Astrocyte of the hippocampus (primary cell): ENCODE measurements at regions not wholly inside any gene's neighbourhood (a gene's known extent, or its start where the extent isn't known, plus 50 kb on each side); places are given as distances from the start of the nearest gene placed in this dataset.
A peak's percentile ranks its signal among the peaks of the same experiment; 100 is the strongest.
"Not testable (repeated sequence)": the region's sequence is repeated elsewhere in the genome, so short reads cannot be mapped to it uniquely, and the experiment has no call there.

ENCODE experiments used
- DNase-seq: peaks from one replicate; pipeline ENCODE4 v3.0.0; 2011; ENCODE audit warnings: low read depth, low spot score

DNA sequence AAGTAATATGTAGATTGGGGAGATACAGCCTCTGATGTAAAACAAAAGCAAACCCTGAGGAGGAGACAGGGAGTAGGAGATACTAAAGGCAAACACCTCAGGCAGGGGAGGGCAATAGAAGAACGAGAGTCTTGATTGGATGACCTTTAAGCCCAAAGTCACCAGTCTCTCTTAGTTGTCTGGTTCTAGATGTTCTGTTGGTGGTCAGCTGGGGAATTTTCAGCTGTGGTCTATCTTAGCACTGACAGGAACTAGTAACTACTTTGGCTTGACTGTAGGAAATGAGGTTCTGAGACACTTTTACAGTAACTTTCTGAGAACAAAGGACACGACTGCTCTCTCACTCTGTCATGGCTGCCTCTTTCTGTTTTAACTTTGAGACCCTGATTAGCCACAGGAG is 290.7 kb upstream of the MIR17HG start:
- no peak for DNase-seq

DNA sequence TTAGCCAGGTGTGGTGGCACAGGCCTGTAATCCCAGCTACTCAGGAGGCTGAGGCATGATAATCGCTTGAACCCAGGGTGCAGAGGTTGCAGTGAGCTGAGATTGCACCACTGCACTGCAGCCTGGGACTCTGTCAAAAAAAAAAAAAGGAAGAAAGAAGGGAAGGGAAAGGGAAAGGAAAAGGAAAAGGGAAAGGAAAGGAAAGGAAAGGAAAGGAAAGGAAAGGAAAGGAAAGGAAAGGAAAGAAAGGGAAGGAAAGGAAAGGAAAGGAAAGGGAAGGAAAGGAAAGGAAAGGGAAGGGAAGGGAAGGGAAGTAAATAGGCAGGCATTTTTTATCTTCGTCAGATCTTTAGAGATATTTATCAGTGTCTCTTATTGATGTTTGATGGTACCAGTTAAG is 290.0 kb upstream of the MIR17HG start:
- not testable (repeated sequence) for DNase-seq

DNA sequence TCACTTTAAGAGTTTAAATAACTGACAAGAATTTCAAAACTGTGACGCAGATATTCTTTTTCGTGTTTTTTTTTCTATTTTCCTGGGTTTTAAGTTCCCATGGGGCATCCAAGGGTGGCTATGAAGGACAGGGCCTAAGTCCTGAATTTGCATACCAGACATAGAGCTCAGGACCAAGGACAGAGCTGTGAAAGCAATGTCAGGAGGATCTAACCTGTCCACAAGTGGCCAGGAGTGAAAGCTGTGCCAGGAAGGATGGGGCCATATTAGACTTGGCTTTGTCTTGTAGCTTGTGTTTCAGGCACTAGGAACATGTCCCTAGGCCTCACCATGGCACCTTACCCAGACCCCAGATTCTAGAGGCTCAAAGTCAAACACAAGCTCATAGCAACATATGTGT is 289.4 kb upstream of the MIR17HG start:
- DNase-seq, result peak; percentile 62

DNA sequence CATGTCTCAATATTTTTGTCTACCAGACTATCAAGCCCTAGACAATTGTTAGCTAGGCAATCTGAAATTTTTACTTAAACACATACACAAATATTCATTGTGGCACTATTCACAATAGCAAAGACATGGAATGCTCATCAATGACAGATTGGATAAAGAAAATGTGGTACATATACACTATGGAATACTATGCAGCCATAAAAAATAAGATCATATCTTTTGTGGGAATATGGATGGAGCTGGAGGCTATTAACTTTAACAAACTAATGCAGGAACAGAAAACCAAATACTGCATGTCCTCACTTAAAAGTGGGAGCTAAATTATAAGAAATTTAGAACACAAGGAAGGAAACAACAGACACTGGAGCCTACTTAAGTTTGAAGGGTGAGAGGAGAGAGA is 288.6 kb upstream of the MIR17HG start:
- DNase-seq, result no peak

DNA sequence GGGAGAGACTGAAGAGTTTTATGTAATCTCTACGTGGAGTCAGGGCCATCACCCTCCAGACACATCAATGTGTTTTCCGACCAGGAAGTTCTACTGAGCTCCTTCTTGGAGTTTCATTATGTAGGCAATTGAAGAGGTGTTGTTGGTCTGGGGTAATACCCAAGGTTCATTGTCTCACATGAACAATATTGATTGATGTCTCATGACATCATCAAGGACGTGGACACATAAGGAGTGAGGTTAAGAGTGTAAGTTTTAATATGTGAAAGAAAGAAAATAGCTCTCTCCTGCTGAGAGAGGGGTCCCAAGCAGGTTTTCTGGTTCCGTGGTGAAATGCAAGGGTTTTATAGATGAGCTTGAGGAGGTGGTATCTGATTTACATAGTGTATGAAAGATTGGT is 280.7 kb upstream of the MIR17HG start:
- no peak for DNase-seq

DNA sequence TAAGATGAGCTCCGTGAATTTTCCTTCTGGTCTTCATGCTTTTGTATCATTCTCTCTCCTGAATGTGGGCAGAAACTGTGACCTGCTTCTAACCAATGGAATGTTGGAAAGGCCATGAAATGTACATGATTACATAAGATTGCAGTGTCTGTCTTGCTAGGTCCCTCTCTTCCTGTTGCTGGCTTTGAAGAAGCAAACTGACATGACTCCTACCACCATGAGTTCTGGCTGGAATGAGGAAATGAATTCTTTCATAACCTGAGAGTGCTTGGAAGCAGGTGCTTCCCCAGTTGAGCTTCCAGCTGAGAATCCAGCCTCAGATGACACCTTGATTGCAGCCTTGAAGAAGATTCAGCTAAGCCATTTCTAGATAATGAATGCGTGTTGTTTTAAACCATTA is 275.0 kb upstream of the MIR17HG start:
- no peak for DNase-seq

DNA sequence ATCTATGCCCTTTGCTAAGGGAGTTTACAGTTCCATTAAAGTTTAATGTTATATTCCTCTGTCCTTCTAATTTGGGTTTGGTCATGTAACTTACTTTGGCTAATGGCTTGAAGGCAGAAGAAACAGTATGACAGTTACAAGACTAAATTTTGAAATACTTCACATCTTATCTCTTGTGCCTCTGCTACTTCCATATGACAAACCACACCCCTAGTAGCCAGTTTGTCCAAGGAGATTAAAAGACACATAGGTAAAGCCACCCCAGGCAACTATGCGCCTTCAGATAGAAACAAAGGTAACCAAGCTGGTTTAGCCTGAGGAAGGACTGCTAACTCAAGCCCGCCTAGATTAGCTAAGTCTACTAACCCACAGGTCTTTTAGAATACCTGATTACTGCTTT is 273.4 kb upstream of the MIR17HG start:
- no peak for DNase-seq

DNA sequence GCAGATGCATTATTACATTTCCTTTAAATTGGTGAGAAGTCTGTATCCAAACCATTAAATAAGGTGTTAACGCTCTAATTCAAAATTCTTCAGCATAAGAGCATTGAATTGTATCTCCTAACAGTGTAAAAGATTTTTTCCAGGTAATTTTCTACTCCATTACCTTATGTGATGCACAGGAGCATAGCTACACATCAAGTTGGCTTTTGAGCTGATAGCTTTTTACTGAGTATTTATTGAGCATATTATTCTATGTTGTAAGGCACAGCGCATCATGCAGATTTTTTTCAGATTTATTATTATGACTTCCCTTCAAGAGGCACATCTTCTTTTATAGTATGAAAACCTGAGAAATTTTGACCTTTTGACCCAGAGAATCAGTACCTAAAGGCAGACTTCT is 270.7 kb upstream of the MIR17HG start:
- DNase-seq, result no peak

DNA sequence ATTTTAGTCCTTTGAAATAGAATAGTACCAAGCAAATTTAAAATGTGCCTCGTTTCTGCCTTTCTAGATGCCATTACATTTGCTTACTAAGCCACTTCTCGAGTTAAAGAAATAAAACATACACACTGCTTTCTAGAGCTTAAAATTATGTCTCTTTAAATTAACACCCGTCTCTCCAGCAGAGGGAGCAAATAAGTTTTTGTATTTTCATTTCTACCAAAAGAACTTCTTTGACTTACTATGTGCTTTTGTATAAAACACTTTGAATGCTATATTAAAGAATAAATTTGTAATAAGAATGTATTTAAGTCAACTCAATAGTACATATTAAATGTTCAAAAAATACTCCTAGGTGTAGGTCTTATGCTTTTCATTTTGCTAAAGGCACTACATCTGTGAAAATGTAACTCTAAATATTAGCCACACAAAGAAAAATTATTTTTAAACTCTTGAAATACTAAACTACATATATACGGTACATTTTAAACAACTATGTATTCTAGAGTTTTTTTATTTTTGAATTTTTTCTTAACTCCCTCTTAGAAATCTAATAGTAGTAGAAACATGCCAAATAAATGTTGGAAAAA is 269.3 kb upstream of the MIR17HG start:
- peak; percentile 25 for DNase-seq

DNA sequence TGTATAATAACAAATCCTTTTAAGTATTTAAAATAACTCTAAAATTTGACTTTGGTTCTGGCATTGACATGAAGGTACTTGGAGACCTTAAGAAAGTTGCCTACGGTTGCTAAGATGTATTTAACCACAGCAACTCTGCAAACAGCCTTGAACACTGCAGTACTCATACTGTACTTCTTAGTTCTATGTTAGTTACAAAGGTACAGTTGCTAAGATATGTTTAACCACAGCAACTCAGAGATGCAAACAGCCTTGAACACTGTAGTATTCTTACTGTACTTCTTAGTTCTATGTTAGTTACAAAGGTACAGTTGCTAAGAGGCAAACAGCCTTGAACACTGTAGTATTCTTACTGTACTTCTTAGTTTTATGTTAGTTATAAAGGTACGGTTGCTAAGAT is 268.3 kb upstream of the MIR17HG start:
- no peak for DNase-seq

DNA sequence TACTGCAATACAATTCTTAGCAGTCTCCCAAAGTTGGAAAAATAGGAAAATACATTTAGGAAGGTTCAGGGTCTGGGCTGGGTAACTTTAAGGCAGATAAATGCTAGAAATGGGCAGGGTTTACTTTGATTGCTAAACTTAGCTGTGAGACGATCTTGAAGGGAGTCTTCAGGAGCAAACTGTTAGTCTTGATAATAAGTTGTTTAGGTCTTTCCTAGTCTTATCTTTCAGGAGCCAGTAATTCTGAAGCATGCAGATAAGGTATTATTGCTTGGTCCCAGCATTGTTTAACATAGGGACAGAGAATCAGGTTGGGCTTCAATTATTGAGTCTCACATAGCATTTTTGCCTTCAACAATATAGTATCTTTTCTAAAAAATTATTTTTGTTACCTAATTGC is 262.4 kb upstream of the MIR17HG start:
- DNase-seq, result no peak

DNA sequence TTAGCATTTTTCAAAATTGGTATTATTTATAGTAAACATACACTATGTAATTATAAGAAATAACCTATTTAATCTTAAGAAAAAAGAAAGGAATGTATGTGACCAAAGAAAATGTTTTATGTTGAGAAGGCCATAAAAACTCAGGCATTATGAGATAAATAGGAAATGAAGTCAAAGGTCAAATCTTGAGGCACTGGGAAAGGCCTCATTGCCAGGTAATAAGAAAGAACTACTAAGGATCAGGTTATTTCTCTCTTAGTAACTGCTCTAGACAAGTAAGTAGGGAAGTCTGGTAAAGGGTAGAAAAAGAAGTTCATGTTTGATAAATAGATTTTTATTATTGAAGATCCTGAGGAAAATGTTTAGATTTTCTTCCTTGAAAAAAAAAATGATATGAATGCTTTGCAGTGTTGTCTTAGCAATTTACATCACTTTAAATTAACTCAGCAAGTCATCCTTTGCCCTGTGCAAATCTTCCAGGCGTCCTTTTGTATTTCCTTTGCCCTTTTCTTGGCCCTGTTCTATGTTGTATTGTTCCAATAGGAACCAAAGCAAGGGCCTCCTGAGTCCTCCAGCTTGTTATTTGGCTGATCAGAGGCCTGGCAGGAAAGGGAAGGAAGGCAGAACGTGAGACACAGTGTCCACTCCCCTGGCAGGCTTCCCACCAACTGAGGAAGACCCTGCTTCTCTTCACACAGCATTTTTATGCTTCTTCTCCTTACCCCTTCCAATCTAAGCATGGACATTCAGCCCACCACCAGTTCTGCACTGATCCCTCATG is 260.4 kb upstream of the MIR17HG start:
- DNase-seq, result no peak

DNA sequence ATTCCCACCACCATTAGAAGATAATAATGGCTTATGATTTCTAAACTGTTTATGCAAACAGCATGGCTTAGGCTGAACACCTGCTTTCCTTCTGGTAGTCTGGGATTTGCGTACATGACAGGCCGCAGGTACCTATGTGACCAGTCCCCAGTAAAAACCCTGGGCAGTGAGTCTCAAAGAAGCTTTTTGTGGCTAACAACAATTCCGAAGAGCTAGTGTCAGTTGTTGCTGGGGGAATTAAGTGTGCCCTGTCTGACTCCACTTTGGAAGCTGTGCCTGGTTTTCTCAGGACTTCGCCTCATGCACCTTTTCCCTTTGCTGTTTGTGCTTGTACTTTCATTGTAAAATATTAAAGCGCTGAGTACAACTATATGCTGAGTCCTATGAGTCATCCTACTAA is 250.2 kb upstream of the MIR17HG start:
- DNase-seq, result no peak

DNA sequence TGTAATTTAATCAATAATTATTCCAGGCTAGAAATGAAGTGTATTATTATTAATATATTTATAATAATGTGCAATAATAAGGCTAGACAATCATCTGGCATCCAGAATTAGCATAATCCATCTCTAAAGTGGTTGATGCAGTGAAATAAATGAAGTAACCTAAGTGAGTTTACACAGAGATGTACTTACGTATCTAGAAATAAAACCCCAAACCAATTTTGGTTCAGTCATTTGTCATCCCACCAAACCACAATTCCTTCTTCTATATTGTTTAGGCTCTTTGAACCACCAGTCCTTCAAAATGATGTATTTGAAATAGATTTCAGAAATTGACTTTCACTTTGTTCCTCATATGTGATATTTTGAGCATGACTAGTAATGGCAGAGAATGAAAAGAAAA is 247.6 kb upstream of the MIR17HG start:
- DNase-seq, result no peak

DNA sequence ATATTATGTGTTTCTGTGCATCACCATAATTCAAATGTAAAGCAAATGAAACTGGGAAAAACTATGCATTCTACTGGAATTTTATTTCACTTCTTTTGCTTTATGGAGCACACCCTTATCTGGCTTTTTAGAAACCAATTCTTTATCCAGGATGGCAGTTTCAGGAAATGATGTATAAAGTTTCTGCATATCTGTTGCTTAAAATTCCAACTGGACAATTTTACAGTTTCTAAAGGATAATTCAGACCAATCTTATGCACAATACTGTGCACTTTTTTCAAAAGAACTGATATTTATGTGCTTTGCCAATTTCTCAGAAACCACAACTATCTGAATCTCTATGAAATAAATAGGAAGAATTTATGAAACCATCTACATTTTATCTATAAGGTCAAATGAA is 246.5 kb upstream of the MIR17HG start:
- no peak for DNase-seq

DNA sequence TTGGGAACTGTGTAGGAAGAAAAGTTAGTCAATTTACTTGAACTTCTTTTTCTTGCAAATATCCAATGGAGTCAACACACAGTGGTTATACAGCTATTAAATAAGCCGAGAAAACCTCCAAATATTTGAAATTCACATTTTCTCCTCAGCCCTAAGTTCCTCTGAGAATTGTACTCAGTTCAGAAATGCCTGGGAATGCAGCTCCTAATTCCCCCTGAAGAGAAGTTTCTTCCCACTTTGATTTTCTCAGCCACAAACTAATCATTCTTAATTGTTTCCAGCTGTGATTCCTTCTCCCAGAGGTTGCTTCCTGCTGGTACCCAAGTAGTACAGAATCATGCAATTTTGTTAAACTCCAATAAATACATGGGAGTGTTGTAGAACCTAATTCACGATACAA is 246.1 kb upstream of the MIR17HG start:
- no peak for DNase-seq

DNA sequence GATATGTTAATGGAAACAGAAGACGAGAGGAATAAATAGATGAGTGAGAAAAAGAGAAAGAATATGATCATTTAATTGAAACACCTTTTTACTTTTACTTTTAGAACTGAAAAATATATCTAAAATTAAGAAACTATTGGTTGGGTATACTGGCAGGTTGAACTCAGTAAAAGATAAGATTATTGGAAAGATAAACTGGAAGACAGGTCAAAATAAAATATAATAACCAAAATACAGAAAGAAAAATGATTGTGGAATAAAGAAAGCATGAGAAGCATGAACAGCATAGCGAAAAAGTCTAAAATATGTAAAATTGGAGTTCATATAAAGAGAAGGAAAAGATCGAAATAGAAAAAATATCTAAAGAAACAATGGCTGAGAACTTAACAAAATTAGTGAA is 242.2 kb upstream of the MIR17HG start:
- DNase-seq, result no peak

DNA sequence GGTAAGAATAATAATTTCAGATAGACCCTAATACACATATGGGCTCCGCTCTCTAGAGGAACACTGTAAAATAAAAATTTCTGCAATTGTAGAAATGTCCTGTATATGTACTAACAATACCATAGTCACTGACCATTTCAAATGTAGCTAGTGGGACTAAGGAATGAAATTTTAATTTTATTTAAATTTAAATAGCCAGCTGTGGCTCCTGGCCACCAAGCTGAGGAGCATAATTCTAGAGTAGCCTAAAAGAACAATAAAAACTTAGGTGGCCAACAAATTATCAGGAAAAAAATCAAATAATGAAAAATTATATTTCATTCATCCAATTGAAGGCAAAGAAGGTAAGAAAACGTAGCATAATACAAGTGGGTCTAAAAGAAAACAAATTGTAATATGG is 240.9 kb upstream of the MIR17HG start:
- DNase-seq, result no peak

DNA sequence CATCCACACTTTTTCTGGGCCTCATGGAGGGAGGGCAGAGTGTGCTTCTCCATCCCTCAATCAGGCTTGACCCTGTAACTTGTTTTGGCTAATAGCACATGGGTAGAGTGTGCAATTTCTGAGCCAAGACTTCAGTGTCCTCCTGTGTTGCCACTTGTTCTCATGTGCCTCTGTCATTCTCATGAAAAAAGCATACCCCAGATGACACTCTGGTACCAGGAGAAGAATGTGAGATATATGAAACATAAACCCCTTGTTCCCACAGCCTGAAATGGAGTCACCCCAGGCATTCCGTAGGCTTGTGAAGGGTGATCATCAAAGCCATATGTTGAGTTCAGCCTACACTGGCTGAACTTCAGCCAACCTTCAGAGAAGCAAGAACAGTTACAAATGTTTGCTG is 239.2 kb upstream of the MIR17HG start:
- DNase-seq, result no peak

DNA sequence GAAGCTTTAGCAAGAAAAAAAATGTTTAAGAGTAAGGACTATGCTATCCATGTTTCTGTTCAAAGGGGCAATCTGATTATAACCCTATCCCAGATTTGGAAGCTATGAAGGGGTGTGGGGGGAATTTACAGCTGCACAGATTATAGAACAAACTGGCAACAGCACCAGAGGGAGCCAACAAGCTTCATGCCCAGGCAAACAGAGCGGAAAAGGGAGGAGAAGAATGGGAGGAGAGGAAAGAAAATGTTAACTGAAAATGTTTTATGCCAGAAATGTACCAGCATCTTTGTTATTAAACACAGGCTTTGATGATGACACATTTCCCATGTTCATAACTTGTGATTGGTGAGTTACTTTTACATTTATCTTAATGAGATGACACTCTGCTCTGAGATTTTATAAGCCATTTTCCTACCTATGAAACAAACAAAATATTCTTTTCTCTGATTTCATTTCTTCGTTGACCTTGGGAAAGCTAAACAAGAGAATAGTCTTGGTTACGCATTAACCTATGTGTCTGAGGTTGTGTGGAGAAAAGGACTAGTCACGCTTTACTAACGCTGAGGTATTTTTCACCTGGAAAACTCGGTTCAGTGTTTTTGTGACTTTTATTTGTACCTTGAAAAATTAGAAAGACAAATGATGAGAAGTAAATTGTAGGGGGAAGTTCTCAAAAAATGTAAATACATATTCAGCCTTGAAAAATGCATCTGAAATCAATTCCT is 235.8 kb upstream of the MIR17HG start:
- DNase-seq, result no peak

DNA sequence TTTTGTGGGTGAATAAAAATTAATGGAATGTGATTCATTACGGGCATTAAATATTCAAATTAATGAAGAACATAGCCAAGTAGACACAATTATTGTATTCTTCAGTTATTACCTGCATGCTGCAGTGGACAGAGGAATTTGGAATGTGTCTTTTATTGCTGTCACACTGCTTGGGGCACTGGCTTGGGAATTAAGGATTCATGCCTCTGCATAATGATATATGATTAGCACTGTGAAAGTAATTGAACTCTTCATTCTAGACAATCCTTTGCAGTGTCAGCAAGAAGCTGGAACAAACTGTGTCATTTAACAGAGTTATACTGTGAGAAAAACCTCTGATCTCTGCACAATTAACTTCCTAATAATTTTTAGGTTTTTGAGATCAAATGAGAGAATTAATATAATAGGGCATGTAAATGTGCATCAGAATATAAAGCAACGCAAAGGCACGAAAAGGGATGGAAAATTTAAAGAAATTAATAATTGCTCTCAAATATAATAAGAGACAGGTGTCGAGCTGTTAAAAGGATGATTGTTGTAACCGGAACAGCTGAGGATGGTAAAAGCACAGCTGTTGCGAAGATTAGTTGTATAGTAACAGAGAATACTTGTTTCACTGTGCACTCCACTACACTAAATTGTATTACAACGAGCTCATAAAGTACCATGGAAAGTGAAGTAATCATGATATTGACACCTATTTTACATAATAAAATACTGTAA is 235.1 kb upstream of the MIR17HG start:
- DNase-seq, result no peak

DNA sequence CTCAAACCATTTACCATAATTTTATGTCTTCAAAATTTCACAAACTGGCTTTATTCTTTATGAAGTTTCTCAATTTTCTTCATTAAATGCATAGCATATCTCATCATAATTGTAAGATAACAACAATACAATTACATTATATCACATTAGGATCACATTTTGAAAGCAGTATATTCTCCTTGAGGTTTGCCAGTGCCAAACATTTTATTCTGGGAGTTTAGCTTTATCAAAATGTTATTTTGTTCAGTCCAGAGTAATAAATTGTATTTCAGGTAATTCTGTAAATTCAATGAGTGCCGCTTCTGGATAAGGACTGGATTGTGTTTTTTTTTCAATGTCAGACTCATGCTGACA is 234.6 kb upstream of the MIR17HG start:
- DNase-seq, result no peak

DNA sequence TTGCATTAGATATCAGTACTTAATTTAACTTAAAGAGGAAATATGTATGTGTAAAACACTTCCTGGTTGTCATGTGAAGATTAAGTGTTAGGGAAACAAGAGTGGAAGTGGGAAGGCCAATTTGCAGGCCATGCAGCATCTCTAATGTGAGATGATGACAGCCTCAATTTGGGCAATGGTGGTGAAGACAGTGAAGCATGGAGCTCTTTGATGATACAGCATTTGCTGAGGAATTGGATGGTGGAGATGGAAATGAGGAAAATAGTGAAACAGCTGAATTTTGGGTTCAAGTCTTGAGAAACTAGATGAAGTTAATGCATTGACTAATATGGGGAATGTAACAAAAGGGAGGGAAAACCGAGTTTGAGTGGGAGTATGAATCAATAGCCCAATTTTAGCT is 231.7 kb upstream of the MIR17HG start:
- no peak for DNase-seq
